ENCODE measurements at regions not wholly inside any gene's neighbourhood (a gene's known extent, or its start where the extent isn't known, plus 50 kb on each side); places are given as distances from the start of the nearest gene placed in this dataset.

- TF ChIP-seq CTCF (IDR thresholded peaks at IDR 0.05; ENCODE audit: extremely low read depth, missing control alignments), result no peak
- DNase-seq (ENCODE audit: low spot score), result peak; percentile 10
Measured at GRCh38 chr2:40507432-40507831, 55.5 kb upstream of the SLC8A1 start.

DNA sequence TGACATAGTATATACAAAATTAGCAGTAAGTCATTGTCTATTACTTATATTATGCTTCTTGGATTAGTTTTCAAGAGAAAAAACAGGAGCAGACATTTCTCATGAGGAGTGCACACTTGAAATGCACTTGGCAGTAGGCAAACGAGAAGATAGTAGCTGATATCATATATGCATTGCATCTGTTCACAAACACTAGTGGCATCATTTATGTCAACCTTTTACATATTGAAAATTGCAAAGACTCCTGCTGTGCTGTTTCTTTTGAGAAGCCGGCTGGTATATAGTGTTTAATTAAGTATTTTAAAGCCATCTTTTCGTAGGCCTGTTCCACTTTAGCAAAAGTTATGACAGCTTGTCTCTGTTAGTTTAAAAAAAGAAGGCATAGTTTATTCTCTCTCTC, 58.4 kb upstream of the SLC8A1 start:
- DNase-seq (ENCODE audit: low spot score), result no peak
- no peak for TF ChIP-seq CTCF (IDR thresholded peaks at IDR 0.05; ENCODE audit: extremely low read depth, missing control alignments)

- no peak for TF ChIP-seq CTCF (IDR thresholded peaks at IDR 0.05; ENCODE audit: extremely low read depth, missing control alignments)
- no peak for DNase-seq (ENCODE audit: low spot score)
Measured at GRCh38 chr2:40511661-40512213, 59.8 kb upstream of the SLC8A1 start.

DNA sequence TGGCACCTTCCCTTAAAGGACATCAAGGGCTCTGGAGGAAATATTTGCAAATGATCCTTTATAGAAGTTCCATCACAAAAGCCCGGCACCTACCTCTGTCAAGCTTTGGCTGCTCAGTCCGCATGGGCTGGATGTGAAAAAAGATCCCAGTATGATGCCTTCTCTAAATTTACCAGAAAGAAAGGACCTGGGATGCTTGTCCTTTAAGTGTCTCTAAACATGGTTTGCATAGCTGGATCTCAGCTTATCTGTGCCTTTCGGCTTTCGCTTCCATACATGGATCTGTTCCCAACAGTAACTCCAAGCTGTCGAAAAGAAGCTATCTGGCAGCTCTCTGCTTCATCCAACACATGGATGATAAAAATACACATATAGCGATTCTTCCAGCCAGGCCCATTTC, 60.4 kb upstream of the SLC8A1 start:
- DNase-seq (ENCODE audit: low spot score), result no peak
- no peak for TF ChIP-seq CTCF (IDR thresholded peaks at IDR 0.05; ENCODE audit: extremely low read depth, missing control alignments)

GRCh38 chr2:40513201-40513600, 61.3 kb upstream of the SLC8A1 start:
- DNase-seq (ENCODE audit: low spot score), result no peak
- TF ChIP-seq CTCF (IDR thresholded peaks at IDR 0.05; ENCODE audit: extremely low read depth, missing control alignments), result no peak

- no peak for DNase-seq (ENCODE audit: low spot score)
- TF ChIP-seq CTCF (IDR thresholded peaks at IDR 0.05; ENCODE audit: extremely low read depth, missing control alignments), result no peak
Measured at GRCh38 chr2:40516604-40517003, 64.7 kb upstream of the SLC8A1 start.

GRCh38 chr2:40528564-40528963, 76.7 kb upstream of the SLC8A1 start:
- no peak for TF ChIP-seq CTCF (IDR thresholded peaks at IDR 0.05; ENCODE audit: extremely low read depth, missing control alignments)

More at GRCh38 chr2:40528564-40528963, 76.7 kb upstream of the SLC8A1 start:
- no peak for DNase-seq (ENCODE audit: low spot score)

Measured in GM20000 (cell line).